Urothelium cell line (cell line): ENCODE measurements at regions not wholly inside any gene's neighbourhood (a gene's known extent, or its start where the extent isn't known, plus 50 kb on each side); places are given as distances from the start of the nearest gene placed in this dataset.
"Not testable (repeated sequence)": the region's sequence is repeated elsewhere in the genome, so short reads cannot be mapped to it uniquely, and the experiment has no call there.

Source experiments
- DNase-seq: peaks from one replicate; pipeline ENCODE4 v3.0.0; 2011; ENCODE audit warnings: low spot score, mixed read lengths
- FAIRE-seq: peaks from 2 replicates; lab custom pipeline; 2011; peaks lifted over from hg19 to GRCh38; lab: Jason Lieb, UNC

GRCh38 chr1:157294387-157295145, 156.4 kb upstream of the ETV3 start:
- not testable (repeated sequence) for DNase-seq, FAIRE-seq

DNA sequence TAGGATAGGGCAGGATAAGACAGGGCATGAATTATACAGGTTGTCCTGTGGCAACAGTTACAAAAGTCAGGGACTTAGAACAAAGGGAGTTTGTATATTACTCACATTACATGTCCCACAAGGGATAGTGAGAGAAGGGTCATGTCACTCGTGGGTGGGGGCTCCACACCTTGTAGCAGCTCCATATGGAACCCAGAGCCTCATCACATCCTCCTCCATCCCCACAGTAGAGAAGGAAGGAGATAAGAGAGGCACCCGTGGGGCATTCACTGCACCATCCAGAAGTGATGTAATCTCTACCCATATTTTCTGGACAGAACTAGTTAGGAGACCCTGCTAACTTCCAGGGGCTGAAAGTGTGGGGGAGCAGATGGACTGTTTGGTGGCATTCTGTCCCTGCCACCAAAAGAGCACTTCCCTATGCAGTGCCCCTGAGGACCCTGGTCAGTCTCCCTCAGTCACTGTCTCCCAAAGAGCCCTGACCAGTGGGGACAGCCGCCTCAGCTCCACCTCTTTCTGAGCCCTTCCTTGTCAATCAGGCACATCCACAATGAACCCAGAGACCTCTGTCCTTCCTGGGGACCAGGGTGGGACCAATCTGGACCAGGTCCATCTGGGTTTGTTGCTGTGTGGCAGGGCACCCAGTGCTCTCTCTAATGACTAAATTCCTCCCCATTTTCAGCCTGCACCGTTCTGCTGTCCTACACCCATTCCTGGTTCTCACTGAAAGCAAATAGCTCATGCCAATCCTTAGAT, 154.8 kb upstream of the ETV3 start:
- FAIRE-seq = no peak
- DNase-seq = no peak

GRCh38 chr1:157292302-157292701, 154.1 kb upstream of the ETV3 start:
- FAIRE-seq = no peak
- no peak for DNase-seq

GRCh38 chr1:157291083-157291482, 152.9 kb upstream of the ETV3 start:
- no peak for FAIRE-seq

DNA sequence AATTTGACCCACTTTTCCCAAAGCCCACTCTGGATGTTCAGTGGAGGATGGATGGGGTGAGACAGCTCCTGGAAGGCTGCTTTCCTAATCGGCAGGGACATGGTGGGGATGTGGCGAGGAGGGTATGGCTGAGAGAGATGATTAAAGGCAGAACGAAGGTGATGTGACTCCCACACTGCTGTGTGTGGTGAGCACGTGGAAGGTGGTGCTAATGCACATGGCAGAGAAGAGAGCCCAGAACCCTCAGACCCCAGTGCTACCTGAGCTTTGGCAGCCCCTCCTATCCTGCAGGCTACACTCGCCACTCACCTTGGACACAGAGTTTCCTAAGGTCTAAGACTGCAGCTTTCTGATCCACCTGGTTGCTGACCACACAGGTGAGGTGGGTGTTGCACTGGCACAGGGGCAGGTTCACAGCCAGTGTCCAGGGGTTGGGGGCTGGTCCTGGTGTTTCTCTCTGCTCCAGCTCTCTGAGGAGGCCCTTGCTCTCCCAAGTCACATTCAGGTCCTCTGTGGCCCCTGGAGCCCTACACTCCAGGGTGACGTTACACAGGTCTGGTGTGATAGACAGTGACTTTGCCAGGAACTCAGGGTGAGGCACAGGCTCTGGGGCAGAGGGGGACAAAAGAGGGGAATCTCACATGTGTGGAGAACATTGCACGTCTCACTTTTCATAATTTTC, 151.4 kb upstream of the ETV3 start:
- FAIRE-seq = no peak

More at GRCh38 chr1:157291083-157291482, 152.9 kb upstream of the ETV3 start:
- no peak for DNase-seq

GRCh38 chr1:157288996-157289395, 150.8 kb upstream of the ETV3 start:
- FAIRE-seq (no peak), DNase-seq (no peak)

More for the DNA sequence above, 151.4 kb upstream of the ETV3 start:
- no peak for DNase-seq

DNA sequence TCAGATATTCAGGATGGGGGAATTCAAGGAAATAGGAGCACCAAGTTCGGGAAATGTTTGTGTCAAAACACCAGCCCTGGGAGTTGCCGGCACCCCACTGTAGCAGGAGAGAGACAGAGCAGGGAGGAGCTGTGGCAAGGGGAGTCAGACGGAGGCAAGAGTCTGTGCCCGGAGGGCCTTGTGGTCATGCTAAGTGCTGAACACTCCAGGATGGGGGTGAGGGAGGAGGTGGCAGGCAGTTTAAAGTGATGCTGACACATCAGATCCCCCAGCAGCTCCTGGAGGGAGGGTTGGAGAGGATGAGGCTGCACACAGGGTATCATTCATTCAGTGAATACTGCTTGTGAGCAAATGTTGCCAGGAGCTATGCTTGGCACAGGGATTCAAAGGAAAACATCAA, 150.3 kb upstream of the ETV3 start:
- FAIRE-seq = no peak
- DNase-seq = no peak

- no peak for FAIRE-seq
- no peak for DNase-seq
Measured at GRCh38 chr1:157288006-157288405, 149.8 kb upstream of the ETV3 start.

DNA sequence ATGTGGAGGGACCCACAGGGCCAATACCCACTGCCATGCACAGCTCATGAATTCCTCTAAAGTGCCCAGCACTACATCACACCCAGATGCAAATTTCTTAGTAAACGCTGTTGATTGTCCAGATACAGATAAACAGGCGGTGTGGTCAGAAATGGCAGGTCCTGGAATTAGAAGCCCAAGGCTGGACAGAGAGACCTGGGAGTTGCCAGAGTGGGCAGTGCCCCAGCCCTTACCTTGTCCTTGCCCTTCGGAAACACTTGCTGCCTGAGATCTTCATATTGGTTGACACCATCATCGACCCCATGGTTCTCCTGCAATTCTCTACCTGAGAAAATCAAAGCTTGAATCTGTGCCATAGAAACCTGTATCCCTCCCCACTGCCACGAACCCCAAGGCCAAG, 149.3 kb upstream of the ETV3 start:
- no peak for DNase-seq
- no peak for FAIRE-seq

- DNase-seq (no peak), FAIRE-seq (no peak)
Measured at GRCh38 chr1:157286646-157287420, 148.6 kb upstream of the ETV3 start.

GRCh38 chr1:157286096-157286495, 147.9 kb upstream of the ETV3 start:
- no peak for DNase-seq
- FAIRE-seq = no peak

DNA sequence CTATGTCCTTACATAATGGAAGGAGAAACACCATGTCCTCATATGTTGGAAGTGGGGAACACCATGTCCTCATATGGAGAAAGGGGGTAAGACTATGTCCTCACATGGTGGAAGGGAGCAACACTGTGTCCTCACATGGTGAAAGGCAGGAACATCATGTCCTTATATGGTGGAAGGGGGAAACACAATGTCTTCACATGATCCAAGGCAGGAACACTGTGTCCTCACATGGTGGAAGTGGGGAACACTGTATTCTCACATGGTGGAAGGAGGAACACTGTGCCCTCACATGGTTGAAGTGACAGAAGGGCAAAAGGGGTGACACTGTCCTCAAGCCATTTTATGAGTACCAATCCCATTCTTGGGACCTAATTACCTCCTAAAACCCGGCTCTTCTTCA, 146.3 kb upstream of the ETV3 start:
- no peak for FAIRE-seq
- DNase-seq = no peak

DNA sequence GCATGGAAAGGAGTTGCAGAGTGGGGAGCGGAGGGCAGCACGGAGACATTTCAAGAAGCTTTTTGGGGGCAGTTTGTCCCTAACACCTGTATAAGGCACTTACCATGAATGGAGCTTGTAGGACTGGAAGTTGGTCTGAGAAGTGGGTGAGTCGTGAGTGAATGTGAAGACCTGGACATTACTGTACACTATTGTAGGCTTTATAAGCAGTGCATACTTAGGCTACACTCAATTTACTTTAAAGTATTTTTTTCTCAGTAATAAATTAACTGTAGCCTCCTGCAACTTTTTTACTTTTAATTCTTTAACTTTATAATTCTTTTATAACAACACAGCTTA, 141.6 kb upstream of the ETV3 start:
- DNase-seq (no peak), FAIRE-seq (no peak)

DNA sequence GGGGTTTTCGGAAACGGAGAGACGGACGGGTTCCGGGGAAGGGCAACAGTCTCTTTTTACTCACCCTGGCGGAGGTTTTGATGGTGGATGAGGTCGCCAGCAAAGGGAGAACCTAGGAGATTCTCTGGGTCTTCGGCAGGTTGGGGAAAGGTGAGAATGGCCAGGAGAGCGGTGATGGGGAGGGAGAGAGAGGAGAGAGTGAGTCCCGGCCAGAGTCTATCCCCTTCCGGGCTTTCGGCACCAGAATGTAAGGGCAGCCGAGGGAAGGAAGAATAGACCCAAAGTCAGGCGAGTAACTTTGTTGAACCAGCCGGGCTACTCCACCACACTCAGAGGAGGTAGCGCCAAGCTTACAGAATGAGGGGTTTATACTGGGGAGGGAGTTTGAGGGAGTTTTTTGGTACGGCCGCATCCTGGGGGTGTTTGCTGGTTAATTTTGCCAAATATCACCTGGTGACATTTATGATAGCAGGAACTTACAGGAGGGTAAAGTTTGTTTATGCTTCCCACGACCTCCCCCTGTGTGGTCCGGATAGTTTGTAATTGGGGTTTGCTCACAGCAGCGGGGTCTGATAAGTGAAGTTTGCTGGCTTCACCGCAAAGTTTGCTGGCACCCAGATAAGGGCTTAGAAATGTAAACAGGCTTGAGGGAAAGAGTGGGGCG, 141.1 kb upstream of the ETV3 start:
- FAIRE-seq (no peak), DNase-seq (no peak)

- FAIRE-seq (no peak), DNase-seq (no peak)
Measured at GRCh38 chr1:157278383-157279137, 140.4 kb upstream of the ETV3 start.

DNA sequence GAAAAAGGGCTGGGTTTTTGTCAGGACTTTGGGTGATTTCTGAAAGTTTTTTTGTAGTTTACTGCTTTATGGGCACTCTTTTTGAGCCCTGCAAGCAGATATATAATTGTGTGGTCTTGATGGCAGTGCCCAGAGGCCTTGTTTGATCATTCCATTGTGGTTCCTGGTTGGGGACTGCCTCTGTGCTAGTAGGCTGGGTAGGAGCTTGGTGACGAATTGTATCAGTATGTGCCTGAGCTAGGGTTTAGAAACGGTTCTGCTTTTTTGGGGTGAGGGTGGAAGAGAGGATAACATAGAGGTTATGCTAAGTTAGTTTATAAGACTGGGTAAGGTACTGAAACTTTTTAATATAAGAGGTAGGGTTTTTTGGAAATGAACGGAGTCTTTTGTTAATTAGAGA, 139.7 kb upstream of the ETV3 start:
- FAIRE-seq (no peak), DNase-seq (no peak)

- DNase-seq (no peak), FAIRE-seq (no peak)
Measured at GRCh38 chr1:157277281-157277680, 139.1 kb upstream of the ETV3 start.

DNA sequence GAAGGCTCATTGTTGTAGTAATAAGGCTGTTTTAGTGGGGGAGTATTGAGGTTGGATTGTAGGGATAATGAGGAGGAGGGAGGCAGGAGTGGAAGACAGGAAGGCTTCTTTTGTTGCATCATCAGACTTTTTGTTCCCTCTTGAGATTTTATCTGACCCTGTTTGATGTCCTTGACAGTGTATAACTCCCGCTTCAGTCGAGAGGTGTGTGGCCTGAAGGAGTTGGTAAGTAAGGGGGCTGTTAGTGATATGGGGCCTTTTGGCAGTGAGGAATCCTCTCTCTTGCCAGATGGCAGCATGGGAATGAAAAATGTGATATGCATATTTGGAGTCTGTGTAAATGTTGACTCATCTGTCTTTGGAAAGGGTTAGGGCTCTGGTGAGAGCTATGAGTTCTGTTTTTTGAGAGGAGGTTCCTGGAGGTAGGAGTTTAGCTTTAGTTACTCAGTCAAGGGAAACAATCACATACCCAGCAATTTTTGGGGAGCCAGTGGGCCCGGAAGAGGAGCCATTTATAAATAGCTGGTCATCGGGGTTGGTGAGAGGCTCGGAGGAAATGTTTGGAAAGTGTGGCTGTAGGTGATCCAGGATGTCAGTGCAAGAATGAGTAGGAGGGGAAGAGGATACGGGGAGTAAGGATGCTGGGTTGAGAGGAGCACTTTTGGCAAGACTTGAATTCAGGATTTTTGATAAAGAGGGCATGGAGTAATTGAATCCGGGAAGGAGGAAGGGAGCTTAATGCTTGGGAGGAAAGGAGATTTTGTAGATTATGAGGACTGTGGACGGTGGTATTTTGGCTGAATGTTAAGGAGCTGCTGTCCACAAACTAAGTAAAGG, 136.7 kb upstream of the ETV3 start:
- FAIRE-seq (no peak), DNase-seq (peak; percentile 48)
